ENCODE measurements at regions not wholly inside any gene's neighbourhood (a gene's known extent, or its start where the extent isn't known, plus 50 kb on each side); places are given as distances from the start of the nearest gene placed in this dataset.

GRCh38 chrX:149221230-149221629, 283.9 kb downstream of the IDS start:
- TF ChIP-seq, protein P1, sequence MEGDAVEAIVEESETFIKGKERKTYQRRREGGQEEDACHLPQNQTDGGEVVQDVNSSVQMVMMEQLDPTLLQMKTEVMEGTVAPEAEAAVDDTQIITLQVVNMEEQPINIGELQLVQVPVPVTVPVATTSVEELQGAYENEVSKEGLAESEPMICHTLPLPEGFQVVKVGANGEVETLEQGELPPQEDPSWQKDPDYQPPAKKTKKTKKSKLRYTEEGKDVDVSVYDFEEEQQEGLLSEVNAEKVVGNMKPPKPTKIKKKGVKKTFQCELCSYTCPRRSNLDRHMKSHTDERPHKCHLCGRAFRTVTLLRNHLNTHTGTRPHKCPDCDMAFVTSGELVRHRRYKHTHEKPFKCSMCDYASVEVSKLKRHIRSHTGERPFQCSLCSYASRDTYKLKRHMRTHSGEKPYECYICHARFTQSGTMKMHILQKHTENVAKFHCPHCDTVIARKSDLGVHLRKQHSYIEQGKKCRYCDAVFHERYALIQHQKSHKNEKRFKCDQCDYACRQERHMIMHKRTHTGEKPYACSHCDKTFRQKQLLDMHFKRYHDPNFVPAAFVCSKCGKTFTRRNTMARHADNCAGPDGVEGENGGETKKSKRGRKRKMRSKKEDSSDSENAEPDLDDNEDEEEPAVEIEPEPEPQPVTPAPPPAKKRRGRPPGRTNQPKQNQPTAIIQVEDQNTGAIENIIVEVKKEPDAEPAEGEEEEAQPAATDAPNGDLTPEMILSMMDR (IDR thresholded peaks at IDR 0.05): no peak
- TF ChIP-seq POLR2A (IDR thresholded peaks at IDR 0.05): no peak
